Ishikawa (cell line): ENCODE measurements at regions not wholly inside any gene's neighbourhood (a gene's known extent, or its start where the extent isn't known, plus 50 kb on each side); places are given as distances from the start of the nearest gene placed in this dataset.
A peak's percentile ranks its signal among the peaks of the same experiment; 100 is the strongest.

Experiments used
- CEBPB ChIP-seq: IDR thresholded peaks from 2 replicates; pipeline ENCODE4 v1.6.1; 2012
- CREB1 ChIP-seq: IDR thresholded peaks from 2 replicates; pipeline ENCODE4 v1.6.1; 2012; ENCODE audit warnings: low read depth
- EGR1 ChIP-seq: IDR thresholded peaks from 2 replicates; pipeline ENCODE4 v1.6.1; 2012
- EP300 ChIP-seq: IDR thresholded peaks from 2 replicates; pipeline ENCODE4 v1.6.1; 2012; ENCODE audit warnings: borderline replicate concordance
- FOXM1 ChIP-seq: IDR thresholded peaks from 2 replicates; pipeline ENCODE4 v1.6.1; 2012; ENCODE audit warnings: low read depth, borderline replicate concordance
- NFIC ChIP-seq: IDR thresholded peaks from 2 replicates; pipeline ENCODE4 v1.6.1; 2012
- RAD21 ChIP-seq: IDR thresholded peaks from 2 replicates; pipeline ENCODE4 v1.6.1; 2012; ENCODE audit warnings: low read depth
- TAF1 ChIP-seq: IDR thresholded peaks from 2 replicates; pipeline ENCODE4 v1.6.1; 2012; ENCODE audit warnings: low read depth, mild to moderate bottlenecking
- TCF12 ChIP-seq: IDR thresholded peaks from 2 replicates; pipeline ENCODE4 v1.6.1; 2012; ENCODE audit warnings: low read depth
- TEAD4 ChIP-seq: IDR thresholded peaks from 2 replicates; pipeline ENCODE4 v1.6.1; 2012
- YY1 ChIP-seq: IDR thresholded peaks from 2 replicates; pipeline ENCODE4 v1.6.1; 2012; ENCODE audit warnings: low read depth
- ZBTB7A ChIP-seq: IDR thresholded peaks from 2 replicates; pipeline ENCODE4 v1.6.1; 2012; ENCODE audit warnings: low read depth
- TF ChIP-seq, protein P1 (sequence below): IDR thresholded peaks from 2 replicates; pipeline ENCODE4 v1.6.1; 2012
- TF ChIP-seq, protein P2 (sequence below): IDR thresholded peaks from 2 replicates; pipeline ENCODE4 v1.6.1; 2012
- TF ChIP-seq, protein P3 (sequence below): IDR thresholded peaks from 2 replicates; pipeline ENCODE4 v1.6.1; 2012; ENCODE audit warnings: low read depth, mild to moderate bottlenecking

DNA sequence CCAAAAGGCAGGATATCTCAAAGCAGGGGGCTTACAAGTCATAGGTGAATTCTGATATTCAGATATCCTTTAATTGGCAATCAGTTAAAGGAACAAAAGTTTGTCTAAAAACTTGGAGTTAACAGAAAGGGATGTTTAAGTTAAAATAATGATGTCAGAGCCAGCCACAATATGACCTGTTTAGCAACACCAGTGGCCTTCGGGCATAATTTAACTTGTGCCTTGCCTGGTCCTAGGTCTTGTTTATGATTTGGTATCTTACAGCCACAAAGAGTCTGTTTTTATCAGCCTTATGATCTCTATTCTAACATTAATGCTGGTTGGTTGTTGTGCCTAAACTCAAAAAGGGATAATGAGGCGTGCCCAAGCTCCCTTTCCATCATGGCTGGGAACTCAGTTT is 252.9 kb downstream of the RNF152 start:
- TF ChIP-seq YY1 (no peak), CREB1 (no peak), ZBTB7A (no peak), NFIC (no peak), TCF12 (no peak), TAF1 (no peak), CEBPB (no peak), RAD21 (no peak), FOXM1 (no peak), EGR1 (no peak)
- TF ChIP-seq, protein P1, sequence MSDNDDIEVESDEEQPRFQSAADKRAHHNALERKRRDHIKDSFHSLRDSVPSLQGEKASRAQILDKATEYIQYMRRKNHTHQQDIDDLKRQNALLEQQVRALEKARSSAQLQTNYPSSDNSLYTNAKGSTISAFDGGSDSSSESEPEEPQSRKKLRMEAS: no peak
- TF ChIP-seq, protein P2, sequence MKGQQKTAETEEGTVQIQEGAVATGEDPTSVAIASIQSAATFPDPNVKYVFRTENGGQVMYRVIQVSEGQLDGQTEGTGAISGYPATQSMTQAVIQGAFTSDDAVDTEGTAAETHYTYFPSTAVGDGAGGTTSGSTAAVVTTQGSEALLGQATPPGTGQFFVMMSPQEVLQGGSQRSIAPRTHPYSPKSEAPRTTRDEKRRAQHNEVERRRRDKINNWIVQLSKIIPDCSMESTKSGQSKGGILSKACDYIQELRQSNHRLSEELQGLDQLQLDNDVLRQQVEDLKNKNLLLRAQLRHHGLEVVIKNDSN: no peak
- TF ChIP-seq, protein P3, sequence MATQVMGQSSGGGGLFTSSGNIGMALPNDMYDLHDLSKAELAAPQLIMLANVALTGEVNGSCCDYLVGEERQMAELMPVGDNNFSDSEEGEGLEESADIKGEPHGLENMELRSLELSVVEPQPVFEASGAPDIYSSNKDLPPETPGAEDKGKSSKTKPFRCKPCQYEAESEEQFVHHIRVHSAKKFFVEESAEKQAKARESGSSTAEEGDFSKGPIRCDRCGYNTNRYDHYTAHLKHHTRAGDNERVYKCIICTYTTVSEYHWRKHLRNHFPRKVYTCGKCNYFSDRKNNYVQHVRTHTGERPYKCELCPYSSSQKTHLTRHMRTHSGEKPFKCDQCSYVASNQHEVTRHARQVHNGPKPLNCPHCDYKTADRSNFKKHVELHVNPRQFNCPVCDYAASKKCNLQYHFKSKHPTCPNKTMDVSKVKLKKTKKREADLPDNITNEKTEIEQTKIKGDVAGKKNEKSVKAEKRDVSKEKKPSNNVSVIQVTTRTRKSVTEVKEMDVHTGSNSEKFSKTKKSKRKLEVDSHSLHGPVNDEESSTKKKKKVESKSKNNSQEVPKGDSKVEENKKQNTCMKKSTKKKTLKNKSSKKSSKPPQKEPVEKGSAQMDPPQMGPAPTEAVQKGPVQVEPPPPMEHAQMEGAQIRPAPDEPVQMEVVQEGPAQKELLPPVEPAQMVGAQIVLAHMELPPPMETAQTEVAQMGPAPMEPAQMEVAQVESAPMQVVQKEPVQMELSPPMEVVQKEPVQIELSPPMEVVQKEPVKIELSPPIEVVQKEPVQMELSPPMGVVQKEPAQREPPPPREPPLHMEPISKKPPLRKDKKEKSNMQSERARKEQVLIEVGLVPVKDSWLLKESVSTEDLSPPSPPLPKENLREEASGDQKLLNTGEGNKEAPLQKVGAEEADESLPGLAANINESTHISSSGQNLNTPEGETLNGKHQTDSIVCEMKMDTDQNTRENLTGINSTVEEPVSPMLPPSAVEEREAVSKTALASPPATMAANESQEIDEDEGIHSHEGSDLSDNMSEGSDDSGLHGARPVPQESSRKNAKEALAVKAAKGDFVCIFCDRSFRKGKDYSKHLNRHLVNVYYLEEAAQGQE: no peak

DNA sequence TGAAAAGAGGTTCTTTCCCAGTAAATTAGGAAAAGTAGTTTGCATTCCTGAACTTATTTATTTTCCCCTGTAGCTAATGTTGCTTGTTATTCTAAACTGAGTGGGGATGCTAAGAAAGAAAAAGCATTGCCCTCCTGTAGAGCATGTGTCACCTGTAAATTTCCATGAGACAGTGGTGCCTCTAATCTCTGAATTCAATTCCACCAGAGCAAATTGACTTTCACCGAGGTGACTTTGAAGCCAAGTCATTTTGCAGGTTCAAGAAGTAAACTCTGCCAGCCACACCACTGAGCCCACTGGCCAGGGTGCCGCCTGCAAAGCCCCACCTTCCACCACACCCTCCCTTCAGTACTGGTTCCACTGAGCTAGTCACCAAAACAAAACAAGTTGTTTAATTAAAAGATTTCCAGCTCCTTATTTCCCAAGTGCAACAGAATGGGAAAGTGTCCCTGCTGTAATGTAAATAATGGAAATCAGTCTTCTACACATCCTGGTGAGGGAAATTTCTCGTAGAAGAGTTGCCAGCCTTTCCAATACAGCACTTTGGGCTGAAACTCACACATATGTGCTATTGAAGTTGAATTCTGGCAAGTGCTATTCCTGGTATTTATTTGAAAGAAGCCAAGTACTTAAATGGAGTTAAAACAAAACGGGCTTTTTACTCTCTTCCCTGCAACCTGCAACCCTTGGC is 254.8 kb downstream of the RNF152 start:
- no peak for TF ChIP-seq FOXM1
- TF ChIP-seq TCF12: no peak
- TF ChIP-seq, protein P1: no peak
- no peak for TF ChIP-seq TAF1
- TF ChIP-seq CEBPB: no peak
- TF ChIP-seq NFIC: no peak

DNA sequence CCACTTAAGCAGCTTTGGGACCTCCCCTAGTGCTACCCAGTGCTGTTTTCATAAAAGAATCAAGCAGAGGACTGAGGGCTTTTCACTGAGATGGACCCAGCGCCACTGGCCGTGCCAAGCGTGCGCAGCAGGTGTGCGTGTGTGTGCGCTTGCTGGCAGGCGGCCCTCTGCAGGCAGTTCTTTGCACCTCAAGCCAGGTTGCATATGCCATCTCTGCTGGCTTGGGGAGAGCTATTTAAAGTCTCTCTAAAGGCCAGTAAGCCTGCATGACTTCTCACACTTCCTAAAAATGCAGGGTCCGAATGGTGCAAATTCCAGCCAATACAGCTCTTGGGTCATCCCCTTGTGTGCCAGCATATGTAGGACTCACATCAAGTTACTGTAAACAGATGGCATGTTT is 255.5 kb downstream of the RNF152 start:
- TF ChIP-seq, protein P1: no peak
- no peak for TF ChIP-seq FOXM1
- TF ChIP-seq EGR1: no peak
- TF ChIP-seq TEAD4: no peak
- no peak for TF ChIP-seq YY1
- no peak for TF ChIP-seq TAF1
- TF ChIP-seq, protein P3: no peak
- TF ChIP-seq TCF12: no peak
- no peak for TF ChIP-seq CEBPB
- TF ChIP-seq, protein P2: no peak
- TF ChIP-seq ZBTB7A: no peak

DNA sequence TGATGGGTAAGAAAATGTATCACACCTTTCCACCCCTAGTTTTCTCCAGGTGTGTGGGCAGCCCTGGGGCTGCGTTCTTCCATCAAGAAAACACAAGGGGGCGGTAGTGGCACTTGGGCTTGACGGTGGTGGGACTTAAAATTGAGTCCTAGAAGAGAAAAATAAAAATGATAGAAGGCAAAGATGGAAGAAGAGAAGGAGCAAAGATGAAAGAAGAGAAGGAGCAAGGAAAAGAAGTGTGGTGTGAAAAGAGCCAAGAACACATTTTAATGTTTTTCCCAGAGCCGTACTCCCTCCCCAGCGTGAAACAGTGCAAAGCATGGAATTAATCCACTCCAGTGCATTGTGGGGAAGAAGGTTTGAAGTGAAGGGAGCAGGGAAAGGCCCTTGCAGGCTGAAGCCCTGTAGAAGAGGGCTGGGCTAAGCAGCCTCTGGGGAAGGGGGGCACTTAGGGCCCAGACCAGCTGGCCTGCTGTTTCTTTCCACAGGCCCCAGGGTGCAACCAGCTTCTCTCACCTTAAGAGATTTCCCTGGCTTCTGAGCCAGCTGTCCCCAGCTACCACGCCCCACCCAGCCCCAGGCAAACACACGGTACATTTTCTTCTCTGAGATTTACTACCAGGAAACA is 256.8 kb downstream of the RNF152 start:
- TF ChIP-seq RAD21 (peak; percentile 78), TCF12 (no peak)

DNA sequence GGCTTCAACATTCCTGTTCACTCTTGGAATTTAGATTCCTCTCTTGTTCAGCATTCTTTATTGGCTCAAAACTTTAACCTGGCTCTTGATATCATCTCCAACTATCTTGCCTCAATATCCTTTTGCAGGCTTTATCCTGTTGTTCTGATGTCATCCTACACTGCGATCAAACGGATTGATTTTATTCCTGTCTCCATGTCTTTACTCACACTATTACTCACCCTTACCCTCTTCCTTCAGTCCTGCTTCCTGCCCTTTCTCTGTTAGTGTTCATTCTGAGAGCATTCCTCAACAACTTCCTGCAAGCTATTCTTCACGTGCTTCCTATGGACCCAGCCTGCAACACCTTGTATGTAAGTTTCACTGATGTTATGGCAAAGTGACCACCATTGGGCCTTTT is 264.7 kb downstream of the RNF152 start:
- TF ChIP-seq, protein P2: no peak
- TF ChIP-seq RAD21 (no peak), EP300 (no peak), FOXM1 (no peak), TCF12 (no peak)
- TF ChIP-seq, protein P1: no peak
